ENCODE measurements at regions not wholly inside any gene's neighbourhood (a gene's known extent, or its start where the extent isn't known, plus 50 kb on each side); places are given as distances from the start of the nearest gene placed in this dataset.

GRCh38 chr16:63239065-63239570 is 1202.9 kb upstream of the CDH8 start:
- Histone ChIP-seq H3K27ac (ENCODE audit: low read depth, low read length) (no peak overlapping the region), H3K9me3 (ENCODE audit: control insufficient read depth in 1 of 2, low read length in 2 of 2) (peaks cover 0 to 4% of the 10 kb centered on the region in 2 donors), H3K4me1 (ENCODE audit: insufficient read depth, low read length) (no peaks in the 10 kb centered on the region), H3K27me3 (ENCODE audit: insufficient read depth, low read length) (no peaks in the 10 kb centered on the region), H3K36me3 (ENCODE audit: insufficient read depth, low read length) (no peaks in the 10 kb centered on the region), H3K4me3 (ENCODE audit: low read length in 2 of 2) (no peak overlapping the region)
- POLR2A ChIA-PET (ENCODE audit: partially characterized antibody): no interaction called here
- H3K4me1 Mint-ChIP-seq: no peaks in the 10 kb centered on the region
- H3K27me3 Mint-ChIP-seq: no peaks in the 10 kb centered on the region
- H3K27ac Mint-ChIP-seq: no peak overlapping the region
- peaks cover 0 to 43% (median 20%) of the 10 kb centered on the region in 8 donors for H3K9me3 Mint-ChIP-seq
- no peak for DNase-seq
- H3K36me3 Mint-ChIP-seq: no peaks in the 10 kb centered on the region
- H3K4me3 Mint-ChIP-seq: no peak overlapping the region
- CTCF ChIA-PET (ENCODE audit: partially characterized antibody): no interaction called here
- intact Hi-C loops (cut with micrococcal nuclease): no loop called here

- ChIA-PET CTCF (ENCODE audit: partially characterized antibody) (no interaction called here), POLR2A (ENCODE audit: partially characterized antibody) (no interaction called here)
- H3K4me1 Mint-ChIP-seq: no peaks in the 10 kb centered on the region
- H3K36me3 ChIP-seq (ENCODE audit: insufficient read depth, low read length): no peaks in the 10 kb centered on the region
- H3K4me3 Mint-ChIP-seq: no peak overlapping the region
- H3K9me3 ChIP-seq (ENCODE audit: control insufficient read depth in 1 of 2, low read length in 2 of 2): no peaks in the 10 kb centered on the region
- H3K36me3 Mint-ChIP-seq: no peaks in the 10 kb centered on the region
- H3K9me3 Mint-ChIP-seq: peaks cover 3 to 52% (median 32%) of the 10 kb centered on the region in 8 donors
- H3K27me3 ChIP-seq (ENCODE audit: insufficient read depth, low read length): no peaks in the 10 kb centered on the region
- no peak overlapping the region for H3K27ac ChIP-seq (ENCODE audit: low read depth, low read length)
- no peak for DNase-seq
- no peaks in the 10 kb centered on the region for H3K4me1 ChIP-seq (ENCODE audit: insufficient read depth, low read length)
- intact Hi-C loops (cut with micrococcal nuclease): no loop called here
- no peak overlapping the region for H3K27ac Mint-ChIP-seq
- no peaks in the 10 kb centered on the region for H3K27me3 Mint-ChIP-seq
- H3K4me3 ChIP-seq (ENCODE audit: low read length in 2 of 2): no peak overlapping the region
Observed at GRCh38 chr16:63230421-63231040, 1194.3 kb upstream of the CDH8 start.

- POLR2A ChIA-PET (ENCODE audit: partially characterized antibody): no interaction called here
- peaks cover 4 to 50% (median 26%) of the 10 kb centered on the region in 8 donors for H3K9me3 Mint-ChIP-seq
- no peaks in the 10 kb centered on the region for H3K4me1 Mint-ChIP-seq
- no peak overlapping the region for H3K27ac ChIP-seq (ENCODE audit: low read depth, low read length)
- no peaks in the 10 kb centered on the region for H3K36me3 ChIP-seq (ENCODE audit: insufficient read depth, low read length)
- H3K27me3 ChIP-seq (ENCODE audit: insufficient read depth, low read length): no peaks in the 10 kb centered on the region
- no peaks in the 10 kb centered on the region for H3K36me3 Mint-ChIP-seq
- intact Hi-C loops (cut with micrococcal nuclease): no loop called here
- H3K9me3 ChIP-seq (ENCODE audit: control insufficient read depth in 1 of 2, low read length in 2 of 2): no peaks in the 10 kb centered on the region
- no peaks in the 10 kb centered on the region for H3K4me1 ChIP-seq (ENCODE audit: insufficient read depth, low read length)
- CTCF ChIA-PET (ENCODE audit: partially characterized antibody): no interaction called here
- H3K4me3 ChIP-seq (ENCODE audit: low read length in 2 of 2): no peak overlapping the region
- no peaks in the 10 kb centered on the region for H3K27me3 Mint-ChIP-seq
- H3K4me3 Mint-ChIP-seq: no peak overlapping the region
- no peak overlapping the region for H3K27ac Mint-ChIP-seq
- DNase-seq: no peak
Observed at GRCh38 chr16:63228259-63228658, 1192.0 kb upstream of the CDH8 start.

- POLR2A ChIA-PET (ENCODE audit: partially characterized antibody): no interaction called here
- Mint-ChIP-seq H3K4me3 (no peak overlapping the region), H3K9me3 (peaks cover 8 to 48% (median 26%) of the 10 kb centered on the region in 8 donors), H3K27me3 (no peaks in the 10 kb centered on the region), H3K36me3 (peaks cover 0 to 3% of the 10 kb centered on the region in 2 donors), H3K27ac (no peak overlapping the region), H3K4me1 (no peaks in the 10 kb centered on the region)
- DNase-seq: no peak
- H3K36me3 ChIP-seq (ENCODE audit: insufficient read depth, low read length): no peaks in the 10 kb centered on the region
- no peaks in the 10 kb centered on the region for H3K27me3 ChIP-seq (ENCODE audit: insufficient read depth, low read length)
- H3K9me3 ChIP-seq (ENCODE audit: control insufficient read depth in 1 of 2, low read length in 2 of 2): no peaks in the 10 kb centered on the region
- H3K4me3 ChIP-seq (ENCODE audit: low read length in 2 of 2): no peak overlapping the region
- intact Hi-C loops (cut with micrococcal nuclease): no loop called here
- CTCF ChIA-PET (ENCODE audit: partially characterized antibody): no interaction called here
- H3K4me1 ChIP-seq (ENCODE audit: insufficient read depth, low read length): no peaks in the 10 kb centered on the region
- H3K27ac ChIP-seq (ENCODE audit: low read depth, low read length): no peak overlapping the region
Observed at GRCh38 chr16:63223851-63224250, 1187.6 kb upstream of the CDH8 start.

GRCh38 chr16:63216696-63217423 is 1180.6 kb upstream of the CDH8 start:
- Mint-ChIP-seq H3K36me3 (peaks cover 0 to 3% of the 10 kb centered on the region in 2 donors), H3K4me1 (no peaks in the 10 kb centered on the region), H3K27me3 (no peaks in the 10 kb centered on the region), H3K9me3 (peaks cover 1 to 27% (median 17%) of the 10 kb centered on the region in 8 donors), H3K27ac (peak overlapping the region in 1 of 7 donors; percentile 22), H3K4me3 (no peak overlapping the region)
- Histone ChIP-seq H3K9me3 (ENCODE audit: control insufficient read depth in 1 of 2, low read length in 2 of 2) (peaks cover 0 to 1% of the 10 kb centered on the region in 2 donors), H3K27me3 (ENCODE audit: insufficient read depth, low read length) (no peaks in the 10 kb centered on the region), H3K4me3 (ENCODE audit: low read length in 2 of 2) (no peak overlapping the region), H3K4me1 (ENCODE audit: insufficient read depth, low read length) (no peaks in the 10 kb centered on the region), H3K27ac (ENCODE audit: low read depth, low read length) (no peak overlapping the region), H3K36me3 (ENCODE audit: insufficient read depth, low read length) (no peaks in the 10 kb centered on the region)
- intact Hi-C loops (cut with micrococcal nuclease): no loop called here
- CTCF ChIA-PET (ENCODE audit: partially characterized antibody): no interaction called here
- POLR2A ChIA-PET (ENCODE audit: partially characterized antibody): no interaction called here
- no peak for DNase-seq

GRCh38 chr16:63201851-63202250 is 1165.6 kb upstream of the CDH8 start:
- H3K9me3 Mint-ChIP-seq: peaks cover 3 to 39% (median 18%) of the 10 kb centered on the region in 8 donors
- no peaks in the 10 kb centered on the region for H3K4me1 ChIP-seq (ENCODE audit: insufficient read depth, low read length)
- H3K4me1 Mint-ChIP-seq: no peaks in the 10 kb centered on the region
- H3K27ac Mint-ChIP-seq: no peak overlapping the region
- H3K36me3 ChIP-seq (ENCODE audit: insufficient read depth, low read length): no peaks in the 10 kb centered on the region
- DNase-seq: no peak
- intact Hi-C loops (cut with micrococcal nuclease): no loop called here
- H3K27me3 ChIP-seq (ENCODE audit: insufficient read depth, low read length): no peaks in the 10 kb centered on the region
- H3K36me3 Mint-ChIP-seq: no peaks in the 10 kb centered on the region
- no peak overlapping the region for H3K27ac ChIP-seq (ENCODE audit: low read depth, low read length)
- H3K9me3 ChIP-seq (ENCODE audit: control insufficient read depth in 1 of 2, low read length in 2 of 2): no peaks in the 10 kb centered on the region
- POLR2A ChIA-PET (ENCODE audit: partially characterized antibody): no interaction called here
- CTCF ChIA-PET (ENCODE audit: partially characterized antibody): no interaction called here
- H3K27me3 Mint-ChIP-seq: no peaks in the 10 kb centered on the region
- H3K4me3 ChIP-seq (ENCODE audit: low read length in 2 of 2): peak overlapping the region in 1 of 2 donors; percentile 26
- H3K4me3 Mint-ChIP-seq: no peak overlapping the region

- Mint-ChIP-seq H3K27me3 (no peaks in the 10 kb centered on the region), H3K4me1 (no peaks in the 10 kb centered on the region), H3K4me3 (no peak overlapping the region), H3K27ac (no peak overlapping the region), H3K9me3 (peaks cover 3 to 37% (median 17%) of the 10 kb centered on the region in 8 donors), H3K36me3 (no peaks in the 10 kb centered on the region)
- Histone ChIP-seq H3K9me3 (ENCODE audit: control insufficient read depth in 1 of 2, low read length in 2 of 2) (no peaks in the 10 kb centered on the region), H3K27me3 (ENCODE audit: insufficient read depth, low read length) (no peaks in the 10 kb centered on the region), H3K4me3 (ENCODE audit: low read length in 2 of 2) (no peak overlapping the region), H3K4me1 (ENCODE audit: insufficient read depth, low read length) (no peaks in the 10 kb centered on the region), H3K27ac (ENCODE audit: low read depth, low read length) (no peak overlapping the region), H3K36me3 (ENCODE audit: insufficient read depth, low read length) (no peaks in the 10 kb centered on the region)
- CTCF ChIA-PET (ENCODE audit: partially characterized antibody): no interaction called here
- POLR2A ChIA-PET (ENCODE audit: partially characterized antibody): no interaction called here
- DNase-seq: no peak
- intact Hi-C loops (cut with micrococcal nuclease): no loop called here
Observed at GRCh38 chr16:63200940-63201339, 1164.7 kb upstream of the CDH8 start.
